ENCODE measurements at regions not wholly inside any gene's neighbourhood (a gene's known extent, or its start where the extent isn't known, plus 50 kb on each side); places are given as distances from the start of the nearest gene placed in this dataset.

DNA sequence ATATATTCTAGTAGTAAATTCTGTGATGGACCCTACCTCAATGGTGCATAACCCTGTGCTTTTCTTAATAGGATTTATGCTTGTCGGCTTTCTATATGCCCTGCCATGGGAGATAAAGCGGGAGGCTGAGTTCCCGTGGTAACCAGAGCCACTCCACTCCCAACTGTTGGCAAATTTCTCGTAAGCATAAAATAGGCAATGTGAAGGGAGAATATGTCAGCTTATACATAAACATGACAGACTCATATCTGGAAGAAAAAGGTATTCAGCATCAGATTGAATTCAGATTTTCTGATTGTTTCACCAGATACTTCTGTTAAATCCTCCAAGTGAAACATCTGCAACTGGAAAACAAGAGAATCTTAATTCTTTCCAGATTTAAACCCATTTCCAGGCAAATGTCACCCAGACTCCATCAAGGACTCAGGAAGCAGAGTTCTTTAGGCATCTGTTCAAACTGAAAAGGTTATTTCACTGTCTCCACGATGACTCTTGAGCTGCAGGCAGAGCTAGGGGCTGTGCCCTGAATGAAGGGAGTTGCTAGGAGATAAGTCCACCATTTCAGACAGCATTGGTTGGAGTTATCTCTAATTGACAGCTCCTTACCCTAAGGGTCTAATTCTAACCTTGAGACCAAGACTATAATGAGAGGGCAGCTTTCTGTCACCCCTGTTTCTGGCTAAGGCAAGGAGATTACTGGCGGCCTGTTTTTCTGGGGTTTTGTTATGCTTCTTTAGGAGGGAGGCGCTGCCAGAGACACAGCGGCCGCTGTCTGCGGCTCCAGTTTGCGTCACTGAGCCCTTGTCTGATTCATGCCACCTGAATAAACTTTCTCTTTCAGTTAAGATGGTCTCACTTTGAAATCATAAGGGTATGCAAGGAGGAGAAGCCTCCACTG lies 381.3 kb downstream of the SOX11 start:
- peak overlapping the region; percentile 90 for H3K27ac Mint-ChIP-seq (ENCODE audit: unreplicated experiment)
- TF ChIP-seq CTCF (IDR thresholded peaks at IDR 0.05): peak; percentile 33
- no peaks in the 10 kb centered on the region for H3K36me3 Mint-ChIP-seq (ENCODE audit: low read depth)
- peaks cover 21% of the 10 kb centered on the region for H3K4me1 Mint-ChIP-seq (ENCODE audit: low read depth)
- no peaks in the 10 kb centered on the region for H3K27me3 Mint-ChIP-seq (ENCODE audit: low read depth)
- H3K4me3 Mint-ChIP-seq (ENCODE audit: unreplicated experiment): peak overlapping the region; percentile 58
- H3K9me3 Mint-ChIP-seq (ENCODE audit: low read depth): no peaks in the 10 kb centered on the region
- DNase-seq (ENCODE audit: low spot score): no peak

- H3K9me3 Mint-ChIP-seq (ENCODE audit: low read depth): no peaks in the 10 kb centered on the region
- H3K4me1 Mint-ChIP-seq (ENCODE audit: low read depth): peaks cover 21% of the 10 kb centered on the region
- no peaks in the 10 kb centered on the region for H3K36me3 Mint-ChIP-seq (ENCODE audit: low read depth)
- TF ChIP-seq CTCF (IDR thresholded peaks at IDR 0.05): no peak
- H3K4me3 Mint-ChIP-seq (ENCODE audit: unreplicated experiment): peak overlapping the region; percentile 58
- no peak for DNase-seq (ENCODE audit: low spot score)
- peak overlapping the region; percentile 90 for H3K27ac Mint-ChIP-seq (ENCODE audit: unreplicated experiment)
- no peaks in the 10 kb centered on the region for H3K27me3 Mint-ChIP-seq (ENCODE audit: low read depth)
Measured at GRCh38 chr2:6074089-6074643, 382.0 kb downstream of the SOX11 start.

DNA sequence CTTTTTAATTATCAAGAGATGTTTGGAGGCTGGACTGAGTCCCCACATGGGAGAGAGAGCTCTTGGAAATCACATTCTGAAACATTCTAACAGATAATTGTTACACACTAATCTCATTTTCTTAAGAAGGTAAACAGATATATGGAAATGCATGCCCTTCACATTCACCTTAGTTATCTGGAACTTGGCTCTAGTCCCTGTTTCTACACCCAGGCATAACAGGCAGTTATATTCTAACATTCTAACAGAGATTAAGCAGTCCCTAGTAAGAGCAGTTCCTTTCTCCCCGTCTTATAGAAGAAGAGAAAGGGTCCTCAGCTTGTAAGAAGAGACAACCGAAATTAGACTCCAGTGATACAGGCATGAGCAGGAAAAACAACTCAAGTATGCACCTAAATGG lies 385.4 kb downstream of the SOX11 start:
- no peak for TF ChIP-seq CTCF (IDR thresholded peaks at IDR 0.05)
- Mint-ChIP-seq H3K4me1 (ENCODE audit: low read depth) (peaks cover 26% of the 10 kb centered on the region), H3K36me3 (ENCODE audit: low read depth) (no peaks in the 10 kb centered on the region), H3K27ac (ENCODE audit: unreplicated experiment) (no peak overlapping the region), H3K27me3 (ENCODE audit: low read depth) (no peaks in the 10 kb centered on the region), H3K9me3 (ENCODE audit: low read depth) (no peaks in the 10 kb centered on the region), H3K4me3 (ENCODE audit: unreplicated experiment) (no peak overlapping the region)
- DNase-seq (ENCODE audit: low spot score): no peak

DNA sequence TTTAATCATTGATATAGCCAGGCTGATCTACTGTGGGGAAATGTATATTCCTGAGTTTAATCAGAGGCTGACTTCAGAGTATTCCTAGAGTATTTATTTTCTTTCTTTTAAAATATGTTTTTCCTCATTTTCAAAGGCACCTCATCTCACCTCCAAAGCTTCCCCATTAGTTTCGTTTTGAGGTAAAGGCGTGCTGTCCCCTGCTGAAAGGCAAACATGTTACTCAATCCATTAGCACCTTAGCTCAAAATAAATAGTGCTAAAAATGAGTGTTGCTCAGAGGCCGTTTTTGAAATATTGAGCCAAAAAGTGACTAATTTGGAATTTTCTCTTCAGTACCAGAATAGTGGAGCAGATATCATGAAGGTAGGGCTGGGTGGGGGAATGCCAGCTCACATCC lies 386.2 kb downstream of the SOX11 start:
- peaks cover 25% of the 10 kb centered on the region for H3K4me1 Mint-ChIP-seq (ENCODE audit: low read depth)
- H3K27ac Mint-ChIP-seq (ENCODE audit: unreplicated experiment): no peak overlapping the region
- DNase-seq (ENCODE audit: low spot score): no peak
- no peak for TF ChIP-seq CTCF (IDR thresholded peaks at IDR 0.05)
- H3K27me3 Mint-ChIP-seq (ENCODE audit: low read depth): no peaks in the 10 kb centered on the region
- H3K36me3 Mint-ChIP-seq (ENCODE audit: low read depth): no peaks in the 10 kb centered on the region
- no peak overlapping the region for H3K4me3 Mint-ChIP-seq (ENCODE audit: unreplicated experiment)
- H3K9me3 Mint-ChIP-seq (ENCODE audit: low read depth): no peaks in the 10 kb centered on the region

DNA sequence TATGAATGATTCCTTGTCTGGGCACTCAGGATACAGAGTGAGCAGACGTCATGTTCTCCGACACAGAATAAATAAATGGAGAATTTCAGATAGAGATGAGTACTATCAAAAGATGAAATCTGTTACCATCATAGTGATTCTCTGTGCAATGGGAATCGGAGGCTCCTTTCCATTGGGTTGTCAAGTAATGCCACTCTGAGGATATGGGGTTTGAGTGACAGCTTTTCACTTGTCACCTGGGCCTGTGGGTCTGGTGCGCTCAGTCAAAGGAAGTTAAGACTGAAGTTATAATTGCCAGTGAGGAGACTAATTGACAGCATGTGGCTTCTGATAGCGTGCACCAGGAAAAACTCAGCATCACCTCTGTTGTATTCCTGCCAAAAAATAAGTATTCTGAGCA lies 387.2 kb downstream of the SOX11 start:
- Mint-ChIP-seq H3K4me1 (ENCODE audit: low read depth) (peaks cover 16% of the 10 kb centered on the region), H3K27me3 (ENCODE audit: low read depth) (no peaks in the 10 kb centered on the region), H3K27ac (ENCODE audit: unreplicated experiment) (no peak overlapping the region), H3K36me3 (ENCODE audit: low read depth) (no peaks in the 10 kb centered on the region), H3K9me3 (ENCODE audit: low read depth) (no peaks in the 10 kb centered on the region), H3K4me3 (ENCODE audit: unreplicated experiment) (no peak overlapping the region)
- TF ChIP-seq CTCF (IDR thresholded peaks at IDR 0.05): no peak
- DNase-seq (ENCODE audit: low spot score): no peak

Measured in chondrocyte (in vitro differentiated cells).